GM23338 (cell line): ENCODE measurements at regions not wholly inside any gene's neighbourhood (a gene's known extent, or its start where the extent isn't known, plus 50 kb on each side); places are given as distances from the start of the nearest gene placed in this dataset.
"Not testable (repeated sequence)": the region's sequence is repeated elsewhere in the genome, so short reads cannot be mapped to it uniquely, and the experiment has no call there.

ENCODE experiments used
- ATAC-seq: fragments of 200-7000 bp; cut with Tn5 transposase; 3 replicates; pipeline ENCODE4 v1.9.1; 2020
- DNase-seq: peaks from one replicate; pipeline ENCODE4 v3.0.0-alpha.2; 2015; ENCODE audit warnings: low spot score
- H2AFZ ChIP-seq: fragments of 200-600 bp; sonication (generic); 2 replicates; pipeline ENCODE4 v1.8.0; 2016; ENCODE audit warnings: antibody characterized with exemption, mild to moderate bottlenecking, moderate library complexity
- H3F3A ChIP-seq: fragments of 200-600 bp; sonication (generic); replicated peaks from 2 replicates; pipeline ENCODE4 v1.8.0; 2017; ENCODE audit warnings: antibody characterized with exemption, mixed run types, low read depth
- H3K27ac ChIP-seq: fragments of 200-600 bp; sonication (generic); 2 replicates; pipeline ENCODE4 v1.6.1; 2016; ENCODE audit warnings: low read depth
- H3K27me3 ChIP-seq: fragments of 200-600 bp; sonication (generic); 2 replicates; pipeline ENCODE4 v1.8.0; 2016; ENCODE audit warnings: mild to moderate bottlenecking, mixed run types, moderate library complexity; ENCODE audit not compliant: insufficient read depth
- H3K36me3 ChIP-seq: fragments of 200-600 bp; sonication (generic); 2 replicates; pipeline ENCODE4 v1.8.0; 2016; ENCODE audit warnings: mild to moderate bottlenecking; ENCODE audit not compliant: insufficient read depth
- H3K4me1 ChIP-seq: fragments of 200-600 bp; sonication (generic); 2 replicates; pipeline ENCODE4 v1.8.0; 2016; ENCODE audit warnings: mild to moderate bottlenecking, moderate library complexity; ENCODE audit not compliant: insufficient read depth
- H3K4me2 ChIP-seq: fragments of 200-600 bp; sonication (generic); 2 replicates; pipeline ENCODE4 v1.7.1; 2017; ENCODE audit warnings: mixed run types
- H3K4me3 ChIP-seq: fragments of 200-600 bp; sonication (generic); 2 replicates; pipeline ENCODE4 v1.6.1; 2016; ENCODE audit warnings: mixed run types
- H3K79me2 ChIP-seq: fragments of 200-600 bp; sonication (generic); replicated peaks from 2 replicates; pipeline ENCODE4 v1.8.0; 2017; ENCODE audit warnings: mild to moderate bottlenecking; ENCODE audit not compliant: insufficient read depth
- H3K9me2 ChIP-seq: fragments of 200-600 bp; sonication (generic); 2 replicates; pipeline ENCODE4 v1.8.0; 2017; ENCODE audit not compliant: insufficient read depth
- H4K20me1 ChIP-seq: fragments of 200-600 bp; sonication (generic); replicated peaks from 2 replicates; pipeline ENCODE4 v1.8.0; 2017; ENCODE audit warnings: mild to moderate bottlenecking; ENCODE audit not compliant: insufficient read depth
- H3K27ac Mint-ChIP-seq: 2 replicates; pipeline ENCODE4 v1.8.0; 2020; ENCODE audit warnings: inconsistent platforms, mild to moderate bottlenecking, moderate library complexity, mixed read lengths
- H3K27me3 Mint-ChIP-seq: 3 replicates; pipeline ENCODE4 v1.8.0; 2022; ENCODE audit warnings: low read depth, mild to moderate bottlenecking, moderate library complexity, mixed read lengths, inconsistent platforms; ENCODE audit not compliant: insufficient read depth, poor library complexity
- H3K36me3 Mint-ChIP-seq: 3 replicates; pipeline ENCODE4 v1.8.0; 2021; ENCODE audit warnings: low read depth, mild to moderate bottlenecking, inconsistent platforms, moderate library complexity, mixed read lengths
- H3K4me1 Mint-ChIP-seq: 3 replicates; pipeline ENCODE4 v1.8.0; 2020; ENCODE audit warnings: mild to moderate bottlenecking, inconsistent platforms, mixed read lengths
- H3K4me3 Mint-ChIP-seq: 3 replicates; pipeline ENCODE4 v1.8.0; 2021; ENCODE audit warnings: moderate library complexity, mild to moderate bottlenecking, inconsistent platforms, mixed read lengths
- H3K9me3 Mint-ChIP-seq: 3 replicates; pipeline ENCODE4 v1.8.0; 2020; ENCODE audit warnings: moderate library complexity, mild to moderate bottlenecking, inconsistent platforms, mixed read lengths
- CREB1 ChIP-seq: fragments of 250-450 bp; sonication (Bioruptor Pico); IDR thresholded peaks from 2 replicates; pipeline ENCODE4 v1.5.0; 2020; ENCODE audit warnings: low read depth, mild to moderate bottlenecking, moderate library complexity
- CTCF ChIP-seq, 2 experiments: fragments of 200-600 bp in 1 of 2; sonication (generic) in 1 of 2; conservative IDR thresholded peaks; 2 replicates each; pipeline versions ENCODE4 v1.5.1 to v1.6.1; 2016 to 2017; ENCODE audit warnings: antibody characterized with exemption in 2 of 2, low read depth in 2 of 2, mild to moderate bottlenecking in 2 of 2, moderate library complexity in 1 of 2
- EZH2 ChIP-seq: fragments of 200-600 bp; sonication (generic); IDR thresholded peaks from one replicate; pipeline ENCODE4 v1.8.0; 2017; ENCODE audit warnings: antibody characterized with exemption, mild to moderate bottlenecking, low read depth; ENCODE audit not compliant: unreplicated experiment
- EZH2phosphoT487 ChIP-seq: fragments of 200-600 bp; sonication (generic); IDR thresholded peaks from one replicate; pipeline ENCODE4 v1.8.1; 2018; ENCODE audit warnings: antibody characterized with exemption; ENCODE audit not compliant: unreplicated experiment
- JUNB ChIP-seq: IDR thresholded peaks from one replicate; pipeline ENCODE4 v1.6.1; 2016; ENCODE audit warnings: antibody characterized with exemption; ENCODE audit not compliant: unreplicated experiment
- NANOG ChIP-seq: IDR thresholded peaks from 2 replicates; pipeline ENCODE4 v1.6.1; 2016; ENCODE audit warnings: antibody characterized with exemption, borderline replicate concordance
- POLR2AphosphoS5 ChIP-seq: IDR thresholded peaks from 2 replicates; pipeline ENCODE4 v1.6.1; 2016; ENCODE audit warnings: antibody characterized with exemption, low read depth
- STAT1 ChIP-seq: IDR thresholded peaks from one replicate; pipeline ENCODE4 v1.6.1; 2016; ENCODE audit warnings: antibody characterized with exemption; ENCODE audit not compliant: unreplicated experiment
- ZNF114 ChIP-seq: fragments of 250-450 bp; sonication (Bioruptor Pico); IDR thresholded peaks from 2 replicates; pipeline ENCODE4 v1.5.0; 2020; ENCODE audit warnings: mild to moderate bottlenecking, moderate library complexity
- ZNF331 ChIP-seq: fragments of 250-450 bp; sonication (Bioruptor Pico); IDR thresholded peaks from 2 replicates; pipeline ENCODE4 v1.5.0; 2020; ENCODE audit warnings: low read depth, mild to moderate bottlenecking, moderate library complexity

- TF ChIP-seq JUNB (no peak), NANOG (no peak), EZH2 (no peak), STAT1 (no peak), CTCF (conservative IDR thresholded peaks at IDR 0.05; ENCODE audit: low read depth in 2 of 2) (no peak), EZH2phosphoT487 (no peak), ZNF114 (CRISPR knock-in tag) (no peak), ZNF331 (CRISPR knock-in tag) (no peak), CREB1 (no peak)
These were observed 1095.3 kb upstream of the CDH8 start (continued) for GRCh38 chr16:63131503-63131902.

GRCh38 chr16:63130942-63131341 lies 1094.7 kb upstream of the CDH8 start:
- no peak overlapping the region for H2AFZ ChIP-seq
- Mint-ChIP-seq H3K27me3 (no peaks in the 10 kb centered on the region), H3K36me3 (peaks cover 5% of the 10 kb centered on the region; the same call in 1 of the 3 replicates)

GRCh38 chr16:63129411-63130125 lies 1093.3 kb upstream of the CDH8 start:
- Mint-ChIP-seq H3K27ac (no peak overlapping the region), H3K4me3 (no peak overlapping the region), H3K9me3 (peaks cover 9% of the 10 kb centered on the region), H3K27me3 (no peaks in the 10 kb centered on the region), H3K4me1 (no peaks in the 10 kb centered on the region), H3K36me3 (peaks cover 5% of the 10 kb centered on the region; the same call in 1 of the 3 replicates)
- Histone ChIP-seq H3K27me3 (no peaks in the 10 kb centered on the region), H3K4me1 (no peaks in the 10 kb centered on the region), H2AFZ (no peak overlapping the region), H3K4me2 (no peak overlapping the region), H3K79me2 (no peaks in the 10 kb centered on the region), H4K20me1 (no peaks in the 10 kb centered on the region), H3F3A (no peaks in the 10 kb centered on the region), H3K4me3 (no peak overlapping the region), H3K36me3 (no peaks in the 10 kb centered on the region), H3K27ac (no peak overlapping the region), H3K9me2 (no peaks in the 10 kb centered on the region)
- DNase-seq (no peak), ATAC-seq (no peak; the same call in 2 of the 3 replicates)
- TF ChIP-seq POLR2AphosphoS5 (no peak), NANOG (no peak), EZH2 (no peak), CTCF (conservative IDR thresholded peaks at IDR 0.05; ENCODE audit: low read depth in 2 of 2) (no peak), EZH2phosphoT487 (no peak)

More at GRCh38 chr16:63130942-63131341, 1094.7 kb upstream of the CDH8 start:
- H3K36me3 ChIP-seq: no peaks in the 10 kb centered on the region
- TF ChIP-seq EZH2phosphoT487: no peak
- no peaks in the 10 kb centered on the region for H3F3A ChIP-seq
- Mint-ChIP-seq H3K27ac (no peak overlapping the region), H3K4me1 (no peaks in the 10 kb centered on the region), H3K4me3 (no peak overlapping the region), H3K9me3 (peaks cover 9% of the 10 kb centered on the region)
- H3K9me2 ChIP-seq: no peaks in the 10 kb centered on the region
- no peak for ATAC-seq
- H3K4me1 ChIP-seq: no peaks in the 10 kb centered on the region
- no peaks in the 10 kb centered on the region for H3K79me2 ChIP-seq
- no peak overlapping the region for H3K4me3 ChIP-seq
- no peak overlapping the region for H3K27ac ChIP-seq
- no peaks in the 10 kb centered on the region for H4K20me1 ChIP-seq
- no peaks in the 10 kb centered on the region for H3K27me3 ChIP-seq
- DNase-seq: no peak
- H3K4me2 ChIP-seq: no peak overlapping the region

- H3K9me2 ChIP-seq, H2AFZ ChIP-seq, H3F3A ChIP-seq, H3K27me3 ChIP-seq, H3K36me3 ChIP-seq, H3K79me2 ChIP-seq, H3K4me2 ChIP-seq, ATAC-seq, H3K27ac ChIP-seq, H3K4me3 ChIP-seq, H3K4me3 Mint-ChIP-seq, H3K4me1 ChIP-seq, DNase-seq, H3K27me3 Mint-ChIP-seq, H3K4me1 Mint-ChIP-seq, H4K20me1 ChIP-seq, H3K27ac Mint-ChIP-seq: not testable (repeated sequence)
- Mint-ChIP-seq H3K36me3 (peaks cover 13% of the 10 kb centered on the region), H3K9me3 (peaks cover 23% of the 10 kb centered on the region)
These were observed 1083.7 kb upstream of the CDH8 start for GRCh38 chr16:63119905-63120304.
